SH-SY5Y (cell line): ENCODE measurements at regions not wholly inside any gene's neighbourhood (a gene's known extent, or its start where the extent isn't known, plus 50 kb on each side); places are given as distances from the start of the nearest gene placed in this dataset.

Source experiments
- GATA2 ChIP-seq: IDR thresholded peaks from 2 replicates; pipeline ENCODE4 v1.6.1; 2011; ENCODE audit warnings: mild to moderate bottlenecking, low read depth, low read length
- GATA3 ChIP-seq: IDR thresholded peaks from 2 replicates; pipeline ENCODE4 v1.6.1; 2011; ENCODE audit warnings: low read depth, mild to moderate bottlenecking, low read length, moderate library complexity

GRCh38 chr5:89721353-89721752 lies 688.2 kb downstream of the CETN3 start:
- TF ChIP-seq GATA2 (no peak), GATA3 (no peak)
